ENCODE measurements at regions not wholly inside any gene's neighbourhood (a gene's known extent, or its start where the extent isn't known, plus 50 kb on each side); places are given as distances from the start of the nearest gene placed in this dataset.
"Not testable (repeated sequence)": the region's sequence is repeated elsewhere in the genome, so short reads cannot be mapped to it uniquely, and the experiment has no call there.

DNA sequence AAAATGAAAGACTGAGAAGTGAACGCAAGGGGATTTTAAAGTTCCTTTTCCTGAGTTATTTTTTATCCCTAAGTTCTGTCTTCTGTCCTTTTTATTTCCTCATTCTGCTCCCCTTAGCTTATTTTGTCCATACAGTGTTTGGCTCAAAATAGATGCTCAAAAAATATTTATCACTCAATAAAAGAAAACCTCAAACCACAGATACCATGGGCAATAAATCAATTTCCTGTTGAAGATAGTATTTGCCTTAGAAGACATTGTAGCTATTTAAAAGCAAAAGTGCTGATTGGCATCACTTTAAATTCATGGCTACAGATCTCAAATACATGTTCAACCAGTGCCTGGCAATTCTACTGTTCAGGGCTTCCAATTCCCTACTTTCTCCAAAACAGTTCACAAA lies 316.5 kb upstream of the ADAMTS9 start:
- Histone ChIP-seq H3K4me1 (no peaks in the 10 kb centered on the region), H3K4me3 (no peak overlapping the region), H3K36me3 (no peaks in the 10 kb centered on the region), H3K27ac (replicated peaks in 1 of 4) (no peak overlapping the region), H3K27me3 (no peaks in the 10 kb centered on the region), H3K9me3 (no peaks in the 10 kb centered on the region)
- intact Hi-C loops (cut with DNase I), result no loop called here
- WGBS, result 81% methylated on average over 1 of the region's 1 CpG
- DNase-seq (ENCODE audit: extremely low spot score), result no peak
- TF ChIP-seq POLR2A (IDR thresholded peaks at IDR 0.05; ENCODE audit: low read depth) (no peak), POLR2AphosphoS5 (IDR thresholded peaks at IDR 0.05) (no peak), EP300 (IDR thresholded peaks at IDR 0.05) (no peak)
- TF ChIP-seq, protein P1, sequence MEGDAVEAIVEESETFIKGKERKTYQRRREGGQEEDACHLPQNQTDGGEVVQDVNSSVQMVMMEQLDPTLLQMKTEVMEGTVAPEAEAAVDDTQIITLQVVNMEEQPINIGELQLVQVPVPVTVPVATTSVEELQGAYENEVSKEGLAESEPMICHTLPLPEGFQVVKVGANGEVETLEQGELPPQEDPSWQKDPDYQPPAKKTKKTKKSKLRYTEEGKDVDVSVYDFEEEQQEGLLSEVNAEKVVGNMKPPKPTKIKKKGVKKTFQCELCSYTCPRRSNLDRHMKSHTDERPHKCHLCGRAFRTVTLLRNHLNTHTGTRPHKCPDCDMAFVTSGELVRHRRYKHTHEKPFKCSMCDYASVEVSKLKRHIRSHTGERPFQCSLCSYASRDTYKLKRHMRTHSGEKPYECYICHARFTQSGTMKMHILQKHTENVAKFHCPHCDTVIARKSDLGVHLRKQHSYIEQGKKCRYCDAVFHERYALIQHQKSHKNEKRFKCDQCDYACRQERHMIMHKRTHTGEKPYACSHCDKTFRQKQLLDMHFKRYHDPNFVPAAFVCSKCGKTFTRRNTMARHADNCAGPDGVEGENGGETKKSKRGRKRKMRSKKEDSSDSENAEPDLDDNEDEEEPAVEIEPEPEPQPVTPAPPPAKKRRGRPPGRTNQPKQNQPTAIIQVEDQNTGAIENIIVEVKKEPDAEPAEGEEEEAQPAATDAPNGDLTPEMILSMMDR (IDR thresholded peaks at IDR 0.05), result no peak

DNA sequence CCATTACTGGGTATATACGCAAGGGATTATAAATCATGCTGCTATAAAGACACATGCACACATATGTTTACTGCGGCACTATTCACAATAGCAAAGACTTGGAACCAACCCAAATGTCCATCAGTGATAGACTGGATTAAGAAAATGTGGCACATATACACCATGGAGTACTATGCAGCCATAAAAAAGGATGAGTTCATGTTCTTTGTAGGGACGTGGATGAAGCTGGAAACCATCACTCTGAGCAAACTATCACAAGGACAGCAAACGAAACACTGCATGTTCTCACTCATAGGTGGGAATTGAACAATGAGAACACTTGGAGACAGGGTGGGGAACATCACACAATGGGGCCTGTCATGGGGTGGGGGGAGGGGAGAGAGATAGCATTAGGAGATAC lies 313.3 kb upstream of the ADAMTS9 start:
- DNase-seq (ENCODE audit: extremely low spot score); H3K4me1 ChIP-seq; H3K27me3 ChIP-seq; H3K27ac ChIP-seq (replicated peaks in 1 of 4); H3K9me3 ChIP-seq; intact Hi-C loops (cut with DNase I); H3K4me3 ChIP-seq; H3K36me3 ChIP-seq: not testable (repeated sequence)
- WGBS, result 96% methylated on average over 4 of the region's 4 CpGs

DNA sequence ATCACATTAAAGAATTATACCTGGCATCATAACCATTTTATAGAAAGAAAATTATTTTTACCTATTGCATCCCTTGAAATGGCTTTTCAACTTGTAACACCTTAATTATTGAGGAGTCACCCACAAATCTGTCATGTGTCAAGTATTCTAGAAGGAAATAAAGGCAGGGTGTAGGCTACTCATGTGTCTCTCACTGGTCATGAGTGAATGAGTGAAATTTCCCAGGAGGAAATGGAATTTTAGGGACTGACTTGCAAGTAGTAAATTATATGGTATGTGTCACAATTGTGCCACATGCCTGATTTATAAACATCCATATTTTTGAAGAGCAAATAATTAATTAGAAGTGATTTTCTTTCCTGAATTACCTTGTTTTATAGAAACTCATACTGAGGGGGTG lies 310.5 kb upstream of the ADAMTS9 start:
- TF ChIP-seq POLR2AphosphoS5 (IDR thresholded peaks at IDR 0.05), result no peak
- TF ChIP-seq POLR2A (IDR thresholded peaks at IDR 0.05; ENCODE audit: low read depth), result no peak
- TF ChIP-seq EP300 (IDR thresholded peaks at IDR 0.05), result no peak
- TF ChIP-seq, protein P1 (IDR thresholded peaks at IDR 0.05), result no peak

DNA sequence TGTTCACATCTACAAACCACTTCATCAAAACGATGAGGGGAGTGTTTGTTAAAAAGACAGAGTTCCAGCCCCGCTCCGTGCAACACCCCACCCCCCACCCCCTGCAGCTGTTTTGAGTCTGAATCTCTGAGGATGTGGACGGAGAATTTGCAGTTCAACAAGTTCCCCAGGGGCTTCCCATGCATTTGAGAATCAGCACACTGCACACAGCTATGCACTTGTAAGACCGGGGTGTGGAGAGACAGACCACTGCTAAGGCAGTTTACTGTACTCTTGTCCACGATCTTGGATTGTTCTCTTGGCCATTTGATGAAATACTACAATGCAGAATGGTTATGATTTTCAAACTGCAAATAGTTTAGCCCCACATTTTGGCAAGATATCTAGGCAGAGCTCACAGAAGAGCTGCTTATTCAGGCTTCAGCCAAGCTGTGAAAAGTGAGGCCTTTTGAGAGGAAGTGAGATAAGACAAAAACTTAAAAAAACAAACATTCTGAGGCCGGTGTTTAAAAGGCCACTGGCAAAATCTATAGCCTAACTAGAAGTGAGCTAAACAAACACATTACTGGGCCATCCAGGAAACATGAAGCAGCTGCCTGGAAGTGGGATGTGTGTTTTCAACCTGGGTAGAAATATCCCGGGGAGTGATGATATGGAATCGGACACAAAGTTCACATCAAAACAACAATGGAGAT lies 308.2 kb upstream of the ADAMTS9 start:
- Histone ChIP-seq H3K27ac (replicated peaks in 1 of 4) (peak overlapping the region in 1 of 4 donors; percentile 11), H3K4me3 (no peak overlapping the region), H3K27me3 (no peaks in the 10 kb centered on the region), H3K4me1 (peaks cover 0 to 12% (median 10%) of the 10 kb centered on the region in 4 donors), H3K9me3 (no peaks in the 10 kb centered on the region), H3K36me3 (no peaks in the 10 kb centered on the region)
- 42% methylated on average over 9 of the region's 9 CpGs for WGBS
- intact Hi-C loops (cut with DNase I), result no loop called here
- TF ChIP-seq POLR2A (IDR thresholded peaks at IDR 0.05; ENCODE audit: low read depth) (no peak), POLR2AphosphoS5 (IDR thresholded peaks at IDR 0.05) (no peak), EP300 (IDR thresholded peaks at IDR 0.05) (no peak)
- TF ChIP-seq, protein P1 (IDR thresholded peaks at IDR 0.05), result no peak
- no peak for DNase-seq (ENCODE audit: extremely low spot score)

More for the DNA sequence above, 310.5 kb upstream of the ADAMTS9 start:
- H3K9me3 ChIP-seq, result no peaks in the 10 kb centered on the region
- no peak overlapping the region for H3K4me3 ChIP-seq
- no peak overlapping the region for H3K27ac ChIP-seq (replicated peaks in 1 of 4)
- no peaks in the 10 kb centered on the region for H3K27me3 ChIP-seq
- no peaks in the 10 kb centered on the region for H3K36me3 ChIP-seq
- no peak for DNase-seq (ENCODE audit: extremely low spot score)
- intact Hi-C loops (cut with DNase I), result no loop called here
- H3K4me1 ChIP-seq, result peaks cover 0 to 12% (median 6%) of the 10 kb centered on the region in 4 donors

DNA sequence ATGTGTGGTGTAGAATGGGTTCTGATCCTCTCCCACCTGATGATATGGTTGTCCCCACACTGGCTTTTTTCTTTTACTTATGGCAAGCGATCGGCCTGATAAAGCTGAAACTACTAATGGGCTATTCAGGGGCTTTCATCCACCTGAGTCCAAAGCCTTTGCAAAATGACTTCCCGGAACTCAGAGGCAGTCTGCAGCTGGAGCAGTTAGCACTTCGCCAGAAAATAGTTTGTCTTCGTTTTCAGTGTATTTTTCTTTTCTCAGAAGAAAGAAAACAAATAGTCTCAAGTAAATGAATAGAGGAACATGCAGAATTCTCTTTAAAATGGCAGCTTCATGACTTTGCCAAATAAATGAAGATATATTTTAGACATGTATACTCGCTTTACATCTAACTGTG lies 306.0 kb upstream of the ADAMTS9 start:
- DNase-seq (ENCODE audit: extremely low spot score), result no peak
- Histone ChIP-seq H3K36me3 (no peaks in the 10 kb centered on the region), H3K9me3 (no peaks in the 10 kb centered on the region), H3K27ac (replicated peaks in 1 of 4) (no peak overlapping the region), H3K4me3 (no peak overlapping the region), H3K27me3 (no peaks in the 10 kb centered on the region), H3K4me1 (peaks cover 0 to 12% (median 10%) of the 10 kb centered on the region in 4 donors)
- no peak for TF ChIP-seq POLR2AphosphoS5 (IDR thresholded peaks at IDR 0.05)
- TF ChIP-seq, protein P1 (IDR thresholded peaks at IDR 0.05), result no peak
- no peak for TF ChIP-seq POLR2A (IDR thresholded peaks at IDR 0.05; ENCODE audit: low read depth)
- TF ChIP-seq EP300 (IDR thresholded peaks at IDR 0.05), result no peak
- intact Hi-C loops (cut with DNase I), result no loop called here
- WGBS, result 89% methylated on average over 6 of the region's 6 CpGs
